Mucosa of descending colon (tissue), 3 donors: ENCODE measurements at regions not wholly inside any gene's neighbourhood (a gene's known extent, or its start where the extent isn't known, plus 50 kb on each side); places are given as distances from the start of the nearest gene placed in this dataset.

ENCODE experiments used
- ATAC-seq: fragments of 200-7000 bp; cut with Tn5 transposase; one replicate; pipeline ENCODE4 v1.9.1; 2020; ENCODE audit warnings: mild to moderate bottlenecking, moderate library complexity
- DNase-seq, 3 donors: peaks; one replicate each; pipeline ENCODE4 v3.0.0-alpha.2; 2020
- H3K36me3 ChIP-seq: fragments of 200-600 bp; one replicate; pipeline ENCODE4 v1.8.0; 2021; ENCODE audit warnings: low read depth, mild to moderate bottlenecking
- H3K4me1 ChIP-seq: fragments of 200-600 bp; one replicate; pipeline ENCODE4 v1.8.0; 2021; ENCODE audit warnings: low read depth, mild to moderate bottlenecking
- H3K4me3 ChIP-seq: fragments of 200-600 bp; one replicate; pipeline ENCODE4 v1.8.0; 2021; ENCODE audit warnings: mild to moderate bottlenecking
- H3K9me3 ChIP-seq: fragments of 200-600 bp; one replicate; pipeline ENCODE4 v1.8.0; 2021; ENCODE audit warnings: mild to moderate bottlenecking
- CTCF ChIP-seq: fragments of 200-600 bp; IDR thresholded peaks from one replicate; pipeline ENCODE4 v1.8.0; 2022; ENCODE audit warnings: antibody characterized with exemption, mild to moderate bottlenecking
- intact Hi-C, 2 donors: fragments of 100-400 bp; cut with DNase I in 1 of 2; cut with micrococcal nuclease in 1 of 2; formaldehyde crosslinking; loops; one replicate each; pipeline versions ENCODE4 v1.11.0 to v1.11.1; 2022; cut with DNase I, micrococcal nuclease
- donor health status: DM: no; HTN: no; CAD: no; lungs with moderate emphysema.
- donor health status: DM: no; HTN: no; CAD: no.
- donor health status: DM: no; HTN: yes; CAD: no.

GRCh38 chr4:177511611-177512010 lies 69.4 kb upstream of the AGA start:
- peak; percentile 97 for ATAC-seq
- Histone ChIP-seq H3K4me3 (no peak overlapping the region), H3K36me3 (no peaks in the 10 kb centered on the region), H3K4me1 (peaks cover 11% of the 10 kb centered on the region), H3K9me3 (no peaks in the 10 kb centered on the region)
- DNase-seq, result peak in 1 of 3 donors; percentile 95
- TF ChIP-seq CTCF, result no peak
- intact Hi-C loops, result no loop called here

- no peak for ATAC-seq
- intact Hi-C loops, result no loop called here
These were observed 70.4 kb upstream of the AGA start for GRCh38 chr4:177512646-177513045.

GRCh38 chr4:177517862-177518261 lies 75.6 kb upstream of the AGA start:
- intact Hi-C loops, result no loop called here

More at GRCh38 chr4:177512646-177513045, 70.4 kb upstream of the AGA start:
- H3K4me3 ChIP-seq, result no peak overlapping the region
- no peaks in the 10 kb centered on the region for H3K36me3 ChIP-seq
- H3K9me3 ChIP-seq, result no peaks in the 10 kb centered on the region
- TF ChIP-seq CTCF, result no peak
- H3K4me1 ChIP-seq, result peaks cover 11% of the 10 kb centered on the region
- no peak for DNase-seq

GRCh38 chr4:177519481-177520260 lies 77.4 kb upstream of the AGA start:
- Histone ChIP-seq H3K4me3 (no peak overlapping the region), H3K9me3 (no peaks in the 10 kb centered on the region), H3K4me1 (no peaks in the 10 kb centered on the region), H3K36me3 (no peaks in the 10 kb centered on the region)
- ATAC-seq, result no peak
- no peak for DNase-seq
- intact Hi-C loops, result no loop called here
- TF ChIP-seq CTCF, result no peak

More at GRCh38 chr4:177517862-177518261, 75.6 kb upstream of the AGA start:
- Histone ChIP-seq H3K36me3 (no peaks in the 10 kb centered on the region), H3K4me3 (no peak overlapping the region), H3K4me1 (no peaks in the 10 kb centered on the region), H3K9me3 (no peaks in the 10 kb centered on the region)
- TF ChIP-seq CTCF, result no peak
- no peak for DNase-seq
- no peak for ATAC-seq

- DNase-seq (no peak), ATAC-seq (no peak)
- no peaks in the 10 kb centered on the region for H3K4me1 ChIP-seq
- H3K36me3 ChIP-seq, result no peaks in the 10 kb centered on the region
- intact Hi-C loops, result no loop called here
- no peak overlapping the region for H3K4me3 ChIP-seq
- TF ChIP-seq CTCF, result no peak
- no peaks in the 10 kb centered on the region for H3K9me3 ChIP-seq
These were observed 86.4 kb upstream of the AGA start for GRCh38 chr4:177528620-177529019.
